Endothelial cell of umbilical vein (primary cell): ENCODE measurements at regions not wholly inside any gene's neighbourhood (a gene's known extent, or its start where the extent isn't known, plus 50 kb on each side); places are given as distances from the start of the nearest gene placed in this dataset.

ENCODE experiments used
- BruUV-seq: library from RNA; stranded (reverse); fragments of 400-500 nt; replicated peaks from 2 replicates; lab custom pipeline; 2021; lab: Mats Ljungman, UMichigan
- CTCF ChIA-PET: fragments of 300-600, 350-600 bp; sonication (Branson Sonifier 250); formaldehyde crosslinking; loops from one replicate; lab custom pipeline; 2021; ENCODE audit warnings: antibody characterized with exemption, inconsistent platforms; lab: Charles Lee
- POLR2A ChIA-PET: fragments of 300-600, 350-600 bp; sonication (Branson Sonifier 250); formaldehyde crosslinking; loops from one replicate; lab custom pipeline; 2021; ENCODE audit warnings: antibody characterized with exemption, inconsistent platforms; lab: Charles Lee
- DNase-seq: peaks from one replicate; pipeline ENCODE4 v3.0.0-alpha.2; 2011; ENCODE audit warnings: low read depth, low spot score
- FAIRE-seq: peaks from 2 replicates; lab custom pipeline; 2011; peaks lifted over from hg19 to GRCh38; lab: Jason Lieb, UNC
- H2AFZ ChIP-seq: 2 replicates; pipeline ENCODE4 v1.6.0; 2012; ENCODE audit warnings: low read depth, low read length, control low read depth, inconsistent platforms
- H3K27ac ChIP-seq: 2 replicates; pipeline ENCODE4 v1.5.1; 2011; ENCODE audit warnings: low read depth, mild to moderate bottlenecking, control low read depth, low read length, moderate library complexity; ENCODE audit not compliant: insufficient read depth
- H3K27me3 ChIP-seq, 2 experiments: 2 replicates each; pipeline versions ENCODE4 v1.6.0 to v1.6.1; 2011; ENCODE audit warnings: low read length in 2 of 2, mixed read lengths in 1 of 2; ENCODE audit not compliant: control insufficient read depth in 2 of 2, insufficient read depth in 2 of 2
- H3K36me3 ChIP-seq, 2 experiments: 2 replicates in 1 of 2; 3 replicates in 1 of 2; pipeline ENCODE4 v1.5.1; 2011; ENCODE audit warnings: low read length in 2 of 2, mild to moderate bottlenecking in 1 of 2, moderate library complexity in 1 of 2; ENCODE audit not compliant: control insufficient read depth in 2 of 2, insufficient read depth in 2 of 2; ENCODE audit errors: extremely low read depth in 1 of 2
- H3K4me1 ChIP-seq: 3 replicates; pipeline ENCODE4 v1.5.1; 2011; ENCODE audit warnings: mild to moderate bottlenecking, low read length; ENCODE audit not compliant: control insufficient read depth, insufficient read depth; ENCODE audit errors: extremely low read depth
- H3K4me2 ChIP-seq: 2 replicates; pipeline ENCODE4 v1.6.1; 2011; ENCODE audit warnings: low read length, control low read depth, mixed read lengths; ENCODE audit not compliant: insufficient read depth
- H3K4me3 ChIP-seq, 3 experiments: fragments of 200-600 bp in 1 of 3; sonication (generic), shearing (Covaris generic) in 1 of 3; replicated peaks in 1 of 3; 2 replicates each; pipeline ENCODE4 v1.5.1; 2011 to 2016; ENCODE audit warnings: control low read depth in 3 of 3, low read length in 3 of 3, mild to moderate bottlenecking in 2 of 3, inconsistent platforms in 1 of 3, low read depth in 1 of 3, moderate library complexity in 1 of 3; ENCODE audit not compliant: insufficient read depth in 1 of 3
- H3K79me2 ChIP-seq: 2 replicates; pipeline ENCODE4 v1.6.0; 2012; ENCODE audit warnings: low read length, inconsistent platforms; ENCODE audit not compliant: control insufficient read depth, insufficient read depth
- H3K9ac ChIP-seq: replicated peaks from 2 replicates; pipeline ENCODE3; 2011; ENCODE audit warnings: low read length, control low read depth; ENCODE audit not compliant: insufficient read depth; ENCODE audit errors: extremely low read depth
- H3K9me1 ChIP-seq: replicated peaks from 3 replicates; pipeline ENCODE4 v1.6.0; 2011; ENCODE audit warnings: mild to moderate bottlenecking, low read length; ENCODE audit not compliant: control insufficient read depth, insufficient read depth; ENCODE audit errors: extremely low read depth
- H3K9me3 ChIP-seq: replicated peaks from 2 replicates; pipeline ENCODE4 v1.5.1; 2012; ENCODE audit warnings: low read length, inconsistent platforms; ENCODE audit not compliant: control insufficient read depth, insufficient read depth
- H4K20me1 ChIP-seq: replicated peaks from 2 replicates; pipeline ENCODE3; 2011; ENCODE audit warnings: mild to moderate bottlenecking, low read length; ENCODE audit not compliant: control insufficient read depth, insufficient read depth; ENCODE audit errors: extremely low read depth
- CTCF ChIP-seq, 2 donors: IDR thresholded peaks; 1 replicate in 1 of 2; 2 replicates in 1 of 2; pipeline ENCODE4 v1.5.1; 2011; ENCODE audit warnings: low read length in 2 of 2, mild to moderate bottlenecking in 2 of 2, moderate library complexity in 2 of 2, control low read depth in 1 of 2, inconsistent platforms in 1 of 2, low read depth in 1 of 2; ENCODE audit not compliant: insufficient read depth in 1 of 2; ENCODE audit errors: extremely low read depth in 1 of 2
- EZH2 ChIP-seq: IDR thresholded peaks from 2 replicates; pipeline ENCODE4 v1.6.1; 2012; ENCODE audit warnings: borderline replicate concordance, low read depth, mild to moderate bottlenecking, moderate library complexity, low read length, inconsistent platforms; ENCODE audit not compliant: severe bottlenecking
- FOS ChIP-seq: IDR thresholded peaks from 2 replicates; pipeline ENCODE4 v1.6.1; 2011; ENCODE audit warnings: mild to moderate bottlenecking, low read length, moderate library complexity, borderline replicate concordance; ENCODE audit not compliant: insufficient read depth
- GATA2 ChIP-seq: IDR thresholded peaks from 2 replicates; pipeline ENCODE4 v1.7.0; 2011; ENCODE audit warnings: low read depth, mild to moderate bottlenecking, moderate library complexity, mixed read lengths, low read length; ENCODE audit not compliant: insufficient read length, insufficient read depth
- JUN ChIP-seq: IDR thresholded peaks from 2 replicates; pipeline ENCODE4 v1.6.1; 2011; ENCODE audit warnings: borderline replicate concordance, low read depth; ENCODE audit not compliant: insufficient read length, insufficient read depth
- MAX ChIP-seq: IDR thresholded peaks from 2 replicates; pipeline ENCODE4 v1.6.1; 2011; ENCODE audit not compliant: insufficient read depth, insufficient read length
- MYC ChIP-seq: IDR thresholded peaks from one replicate; pipeline ENCODE4 v1.6.1; 2011; ENCODE audit warnings: mild to moderate bottlenecking, low read depth, low read length
- POLR2A ChIP-seq: IDR thresholded peaks from 2 replicates; pipeline ENCODE4 v1.6.1; 2012; ENCODE audit warnings: low read depth, mild to moderate bottlenecking, control low read depth, low read length
- POLR2AphosphoS5 ChIP-seq: IDR thresholded peaks from 2 replicates; pipeline ENCODE4 v1.6.1; 2012; ENCODE audit warnings: low read depth, mild to moderate bottlenecking, control low read depth, low read length, moderate library complexity; ENCODE audit not compliant: insufficient read depth
- dilution Hi-C: fragments of 300-500 bp; cut with MboI; formaldehyde crosslinking; loops from one replicate; pipeline ENCODE4 v1.15.0; 2019; ENCODE audit warnings: low sequenced_read_pairs; ENCODE audit not compliant: extremely low pct_ligation_motif_present
- intact Hi-C: fragments of 100-400 bp; cut with micrococcal nuclease; formaldehyde crosslinking; loops from one replicate; pipeline ENCODE4 v1.10.0; 2022

GRCh38 chr10:90197766-90198165, 496.4 kb downstream of the KIF20B start:
- Histone ChIP-seq H3K27me3 (no peaks in the 10 kb centered on the region), H3K4me1 (peaks cover 13% of the 10 kb centered on the region), H3K79me2 (no peaks in the 10 kb centered on the region), H3K9me1 (no peaks in the 10 kb centered on the region), H3K4me2 (no peak overlapping the region), H4K20me1 (no peaks in the 10 kb centered on the region), H3K36me3 (no peaks in the 10 kb centered on the region), H2AFZ (no peak overlapping the region), H3K27ac (no peak overlapping the region), H3K9me3 (no peaks in the 10 kb centered on the region), H3K4me3 (no peak overlapping the region), H3K9ac (no peak overlapping the region)
- no TSS peak for BruUV-seq
- TF ChIP-seq JUN (peak; percentile 72), GATA2 (peak; percentile 69), FOS (peak; percentile 74), POLR2AphosphoS5 (no peak)
- ChIA-PET POLR2A (no interaction called here), CTCF (interaction anchor here (0.7 to 1.2 kb wide), 4 partner anchors 15 to 452 kb away, joined by 3 to 4 read pairs (median 3); no protein-coding TSS in a partner anchor)
- DNase-seq (peak; percentile 28), FAIRE-seq (peak; percentile 28)
- intact Hi-C loops, result loop anchor here (2.0 kb wide), 2 partner anchors 121 to 221 kb away; no protein-coding TSS in a partner anchor
- dilution Hi-C loops, result no loop called here

- CTCF ChIA-PET, result interaction anchor here (1.0 to 1.2 kb wide), 4 partner anchors 9 to 394 kb away, joined by 3 to 9 read pairs (median 4); no protein-coding TSS in a partner anchor
- FAIRE-seq (peak; percentile 80), DNase-seq (peak; percentile 83)
- Histone ChIP-seq H3K27ac (peak overlapping the region; percentile 23), H3K4me3 (no peak overlapping the region), H3K36me3 (no peaks in the 10 kb centered on the region), H3K4me2 (peak overlapping the region; percentile 31), H3K27me3 (no peaks in the 10 kb centered on the region), H4K20me1 (no peaks in the 10 kb centered on the region), H2AFZ (no peak overlapping the region), H3K9me1 (no peaks in the 10 kb centered on the region), H3K79me2 (no peaks in the 10 kb centered on the region), H3K9ac (no peak overlapping the region), H3K4me1 (peaks cover 13% of the 10 kb centered on the region), H3K9me3 (no peaks in the 10 kb centered on the region)
- TF ChIP-seq CTCF (IDR thresholded peaks at IDR 0.05; ENCODE audit: extremely low read depth in 1 of 2, insufficient read depth in 1 of 2, low read depth in 1 of 2, low read length in 2 of 2) (no peak), EZH2 (no peak), MYC (no peak), MAX (no peak), GATA2 (peak; percentile 69), JUN (peak; percentile 70), FOS (peak; percentile 21), POLR2A (no peak), POLR2AphosphoS5 (no peak)
- intact Hi-C loops, result loop anchor here (1.0 to 2.0 kb wide), 3 partner anchors 28 to 220 kb away; no protein-coding TSS in a partner anchor
- dilution Hi-C loops, result no loop called here
- BruUV-seq, result no TSS peak
- POLR2A ChIA-PET, result no interaction called here
Observed at GRCh38 chr10:90199093-90199492, 497.7 kb downstream of the KIF20B start.
